B cell (primary cell): ENCODE measurements at regions not wholly inside any gene's neighbourhood (a gene's known extent, or its start where the extent isn't known, plus 50 kb on each side); places are given as distances from the start of the nearest gene placed in this dataset.

ENCODE experiments used
- CTCF ChIP-seq: fragments of 200-600 bp; IDR thresholded peaks from one replicate; pipeline ENCODE4 v1.8.0; 2022; ENCODE audit warnings: antibody characterized with exemption, mild to moderate bottlenecking
- EZH2 ChIP-seq: IDR thresholded peaks from 2 replicates; pipeline ENCODE4 v1.6.1; 2012; ENCODE audit warnings: borderline replicate concordance, low read depth, mild to moderate bottlenecking, moderate library complexity, low read length; ENCODE audit not compliant: insufficient read depth, poor library complexity, severe bottlenecking

GRCh38 chr6:99146711-99147110 lies 199.0 kb upstream of the FBXL4 start:
- TF ChIP-seq CTCF = no peak
- TF ChIP-seq EZH2 = no peak
